Activated naive CD4-positive, alpha-beta T cell treated with anti-CD3 and anti-CD28 coated beads, Interleukin-2, amount 50 U/mL, for 16 hours (primary cell): ENCODE measurements at regions not wholly inside any gene's neighbourhood (a gene's known extent, or its start where the extent isn't known, plus 50 kb on each side); places are given as distances from the start of the nearest gene placed in this dataset.
"Not testable (repeated sequence)": the region's sequence is repeated elsewhere in the genome, so short reads cannot be mapped to it uniquely, and the experiment has no call there.

ENCODE experiments used
- DNase-seq: peaks from one replicate; pipeline ENCODE4 v3.0.0-alpha.2; 2020

DNA sequence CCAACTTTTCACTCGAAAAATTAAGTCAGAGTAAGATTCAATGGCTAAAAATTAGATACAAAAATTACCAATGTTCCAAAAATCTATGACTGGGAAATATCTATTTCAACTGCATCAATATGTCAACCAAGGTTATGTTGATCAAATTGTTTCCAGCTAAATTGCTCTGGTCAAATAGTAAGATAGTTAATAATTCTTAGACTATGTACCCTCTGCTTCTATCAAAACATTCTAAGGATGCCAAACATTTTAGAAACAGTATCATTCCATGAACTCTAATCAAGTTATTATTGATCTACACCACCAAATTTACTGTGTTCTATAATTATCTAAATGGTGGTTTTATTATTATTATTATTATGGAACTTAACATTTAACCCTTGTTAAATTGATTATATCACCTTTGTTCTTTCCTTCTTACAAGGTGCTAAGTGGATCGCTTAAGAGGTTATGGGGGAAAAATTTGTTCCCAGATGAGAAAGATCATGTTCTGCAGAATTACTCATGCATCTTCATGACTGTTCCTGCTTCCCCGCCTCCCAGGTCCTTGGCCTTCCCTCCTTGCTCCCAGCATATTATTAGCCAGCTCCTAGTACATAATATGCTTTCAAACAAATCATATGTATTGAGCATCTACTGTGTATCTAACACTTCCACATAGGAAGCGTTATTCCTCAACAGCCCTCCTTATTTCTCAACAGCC, 240.5 kb upstream of the KRR1 start:
- DNase-seq, result no peak

DNA sequence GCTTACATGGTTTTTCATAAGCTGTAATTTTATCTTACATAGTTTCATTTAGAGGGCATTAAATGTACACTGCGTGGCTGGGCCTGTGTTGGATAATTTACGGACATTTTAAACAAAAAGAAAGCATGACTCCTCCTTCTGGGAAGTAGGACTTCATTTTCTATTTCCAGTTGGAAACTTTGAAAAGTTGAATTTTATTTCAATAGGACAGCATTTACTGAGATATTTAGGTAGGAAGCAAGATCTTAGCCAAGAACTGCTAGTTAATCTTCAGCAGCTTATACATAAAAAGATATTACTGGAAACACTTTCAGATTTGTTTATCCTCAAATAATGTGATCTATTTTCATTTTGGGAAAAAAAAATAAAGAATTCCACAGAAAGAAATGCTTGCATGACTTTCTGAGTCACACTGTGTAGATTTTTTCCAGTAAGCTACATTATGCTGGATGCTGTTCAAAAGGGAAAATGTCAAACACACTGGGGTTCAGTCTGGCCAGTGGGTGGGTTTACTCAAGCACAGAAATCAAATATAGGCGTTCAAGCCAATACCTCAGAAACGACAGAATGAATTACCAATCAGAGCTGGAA, 239.4 kb upstream of the KRR1 start:
- no peak for DNase-seq

DNA sequence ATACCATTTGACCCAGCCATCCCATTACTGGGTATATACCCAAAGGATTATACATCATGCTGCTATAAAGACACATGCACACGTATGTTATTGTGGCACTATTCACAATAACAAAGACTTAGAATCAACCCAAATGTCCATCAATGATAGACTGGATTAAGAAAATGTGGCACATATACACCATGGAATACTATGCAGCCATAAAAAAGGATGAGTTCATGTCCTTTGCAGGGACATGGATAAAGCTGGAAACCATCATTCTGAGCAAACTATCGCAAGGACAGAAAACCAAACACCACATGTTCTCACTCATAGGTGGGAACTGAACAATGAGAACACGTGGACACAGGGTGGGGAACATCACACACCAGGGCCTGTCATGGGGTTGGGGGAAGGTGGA, 237.6 kb upstream of the KRR1 start:
- not testable (repeated sequence) for DNase-seq

DNA sequence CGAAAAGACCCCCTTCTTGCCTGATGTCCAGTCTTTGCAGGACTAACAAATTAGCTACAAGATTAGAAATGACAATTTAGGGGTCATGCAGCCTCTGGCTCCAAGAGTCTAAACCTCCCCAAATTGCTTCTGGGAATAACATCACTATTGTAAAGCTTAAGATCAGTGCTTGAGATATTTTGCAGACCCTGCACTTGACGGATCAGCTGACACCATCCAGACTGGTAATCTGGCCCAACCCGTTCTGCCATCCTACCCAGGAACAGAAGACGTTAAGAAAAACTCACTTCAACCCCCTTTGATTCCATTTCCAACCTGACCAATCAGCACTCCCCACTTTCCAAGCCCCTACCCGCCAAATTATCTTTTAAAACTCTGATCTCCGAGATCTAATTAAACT, 236.7 kb upstream of the KRR1 start:
- no peak for DNase-seq

DNA sequence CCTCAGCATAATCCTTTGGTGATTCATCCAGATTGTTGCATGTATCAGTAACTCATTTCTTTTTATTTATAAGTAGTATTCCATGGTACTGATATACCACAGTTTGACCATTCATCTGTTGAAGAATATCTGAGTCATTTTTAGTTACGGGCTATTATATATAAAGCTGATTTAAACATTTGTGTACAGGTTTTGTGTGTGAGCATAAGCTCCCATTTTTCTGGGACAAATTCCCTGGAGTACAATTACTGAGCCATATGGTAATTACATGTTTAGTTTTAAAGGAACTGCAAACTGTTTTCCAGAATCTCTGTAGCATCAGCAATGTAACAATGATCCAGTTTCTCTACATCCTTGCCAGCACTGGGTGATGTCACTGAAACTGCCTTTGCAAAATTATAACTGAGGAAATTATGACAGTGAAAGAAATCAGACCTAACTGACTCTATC, 236.2 kb upstream of the KRR1 start:
- DNase-seq, result no peak

DNA sequence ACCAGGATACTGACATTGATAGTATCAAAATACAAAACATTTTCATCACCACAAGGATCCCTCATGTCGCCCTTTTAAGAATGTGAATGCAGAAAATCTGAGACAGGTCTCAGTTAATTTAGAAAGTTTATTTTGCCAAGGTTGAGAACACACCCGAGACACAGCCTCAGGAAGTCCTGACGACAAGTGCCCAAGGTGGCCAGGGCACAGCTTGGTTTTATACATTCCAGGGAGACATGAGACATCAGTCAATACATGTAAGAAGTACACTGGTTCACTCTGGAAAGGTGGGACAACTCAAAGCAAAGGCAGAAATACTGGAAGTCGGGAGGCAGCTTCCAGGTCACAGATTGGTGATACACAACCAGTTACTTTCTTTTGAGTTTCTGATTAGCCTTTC, 235.2 kb upstream of the KRR1 start:
- DNase-seq, result no peak

DNA sequence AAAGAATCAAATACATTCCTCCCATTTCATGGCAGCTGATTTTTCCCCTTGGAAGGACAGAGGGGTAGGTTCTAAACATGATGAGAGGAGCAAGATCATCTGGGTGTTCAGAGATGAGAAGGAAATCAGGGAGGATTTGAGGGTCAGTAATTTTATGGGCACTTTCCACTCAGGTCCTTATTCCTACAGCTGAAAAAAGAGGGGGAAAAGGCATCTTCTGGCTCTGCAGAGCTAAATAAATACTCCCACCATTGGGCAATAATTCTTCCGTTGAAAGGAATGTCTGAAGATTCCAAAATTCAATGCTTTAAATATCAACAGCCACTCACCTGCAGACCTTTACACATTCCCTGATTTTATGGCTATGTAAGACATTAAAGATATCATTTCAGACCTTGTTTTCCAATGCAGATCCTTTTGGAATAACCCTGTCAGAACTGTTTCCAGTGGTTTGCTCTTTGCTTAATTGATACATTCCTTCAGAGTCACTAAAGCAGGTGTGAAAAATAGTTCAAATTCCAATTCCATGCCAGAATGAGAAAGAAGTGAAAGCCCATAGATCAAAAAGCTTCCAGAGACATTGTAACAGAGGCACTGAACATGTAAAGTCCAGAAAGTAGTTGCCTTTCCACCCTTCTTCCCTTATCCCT, 233.3 kb upstream of the KRR1 start:
- DNase-seq, result no peak

DNA sequence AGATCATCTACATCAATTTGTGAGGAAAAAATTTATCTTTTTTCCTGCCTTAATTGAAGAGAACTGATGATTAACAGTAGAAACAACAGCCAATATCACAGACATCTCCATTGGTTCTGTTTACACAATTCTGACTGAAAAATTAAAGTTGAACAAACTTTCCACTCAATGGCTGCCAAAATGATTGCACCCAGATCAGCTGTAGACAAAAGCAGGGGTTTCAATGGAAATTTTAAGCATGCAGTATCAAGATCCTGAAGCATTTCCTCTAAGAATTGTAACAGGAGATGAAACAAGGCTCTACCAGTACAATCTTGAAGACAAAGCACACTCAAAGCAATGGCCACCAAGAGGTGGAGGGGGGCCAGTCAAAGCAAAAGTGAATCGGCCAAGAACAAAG, 231.6 kb upstream of the KRR1 start:
- DNase-seq, result no peak

DNA sequence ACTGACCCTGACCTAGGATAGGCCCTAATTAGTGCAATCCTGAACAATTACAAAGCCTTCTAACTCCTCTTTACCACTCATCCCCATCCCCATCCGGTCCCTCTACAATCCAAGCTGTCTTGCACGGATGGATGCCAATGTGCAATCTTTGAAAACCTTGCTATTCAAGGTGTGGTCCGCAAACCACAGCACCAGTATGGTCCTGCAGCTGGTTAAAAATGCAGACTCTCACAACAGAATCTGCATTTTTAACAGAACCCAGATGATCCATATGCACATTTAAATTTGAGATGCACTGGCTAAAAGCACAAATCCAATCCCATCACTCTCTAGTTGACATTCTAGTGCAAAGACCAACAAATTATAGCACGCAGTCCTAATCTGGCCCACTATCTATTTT, 230.6 kb upstream of the KRR1 start:
- DNase-seq, result no peak

DNA sequence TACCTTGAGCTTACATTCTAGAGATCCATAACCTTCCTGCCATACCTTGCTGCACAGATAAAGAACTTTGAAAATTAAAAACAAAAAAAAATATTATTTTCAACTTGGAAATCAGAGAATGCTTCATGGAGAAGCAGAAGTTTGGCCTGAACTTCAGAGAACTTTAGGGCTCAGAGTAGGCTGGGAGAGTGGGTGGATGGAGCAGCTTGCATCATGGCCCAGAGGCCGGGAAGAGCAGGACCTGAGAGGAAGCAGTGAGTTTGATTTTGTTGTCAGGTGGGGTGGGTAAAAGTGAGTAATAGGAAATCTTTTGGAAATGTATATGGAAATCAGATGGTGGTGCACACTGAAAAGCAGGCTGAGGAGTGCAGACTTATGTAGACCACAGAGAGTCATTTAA, 228.5 kb upstream of the KRR1 start:
- DNase-seq, result no peak

DNA sequence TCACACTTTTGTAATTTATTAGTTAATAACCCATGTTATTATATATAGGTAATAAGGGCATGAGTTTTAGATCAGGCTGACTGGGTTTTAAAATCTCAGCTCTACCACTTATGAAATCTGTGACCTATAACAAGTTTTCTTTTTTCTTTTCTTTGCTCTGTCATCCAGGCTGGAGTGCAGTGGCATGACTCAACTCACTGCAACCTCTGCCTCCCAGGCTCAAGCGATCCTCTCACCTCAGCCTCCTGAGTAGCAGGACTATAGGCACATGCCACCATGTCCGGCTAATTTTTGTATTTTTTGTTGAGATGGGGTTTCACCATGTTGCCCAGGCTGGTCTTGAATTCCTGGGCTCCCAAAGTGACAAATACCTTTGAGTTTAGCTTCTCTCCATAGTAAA, 227.7 kb upstream of the KRR1 start:
- not testable (repeated sequence) for DNase-seq

DNA sequence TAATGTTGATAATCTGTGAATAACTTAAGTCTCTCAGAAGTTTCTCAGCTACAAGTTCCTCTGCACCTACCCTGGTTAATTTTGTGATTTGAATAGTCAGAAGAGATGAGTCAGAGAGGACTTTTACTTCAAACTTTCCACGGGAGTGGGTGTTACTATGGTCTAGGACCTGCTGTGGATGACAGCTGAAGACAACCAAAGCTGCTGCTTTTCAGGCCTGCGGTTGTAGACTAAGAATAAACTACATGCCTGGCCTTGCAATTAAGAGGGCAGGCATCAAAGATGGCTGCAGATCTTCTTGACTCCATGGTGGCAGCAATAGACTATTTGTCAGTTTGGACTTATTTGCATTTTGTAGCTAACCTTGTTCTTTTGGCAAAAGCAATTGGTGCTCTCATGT, 227.1 kb upstream of the KRR1 start:
- peak; percentile 38 for DNase-seq

DNA sequence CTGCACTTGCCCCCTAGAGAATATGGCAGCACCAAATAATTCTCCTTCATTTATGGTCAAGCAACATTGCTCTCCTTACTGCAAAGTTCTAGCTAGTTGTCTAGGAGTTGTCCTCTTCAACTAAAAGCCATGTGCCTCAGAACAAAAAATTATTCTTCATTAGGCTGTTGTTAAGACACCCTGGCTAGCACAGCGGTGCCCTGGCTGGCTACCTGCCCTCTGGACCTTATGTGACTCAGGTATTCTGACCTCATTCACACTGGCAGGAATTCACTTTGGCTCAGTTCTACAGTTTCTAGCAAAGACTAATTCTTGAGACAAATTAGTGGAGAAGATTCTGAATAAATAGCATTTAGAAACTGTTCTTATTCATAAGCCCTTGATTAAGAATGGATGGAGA, 224.4 kb upstream of the KRR1 start:
- no peak for DNase-seq

DNA sequence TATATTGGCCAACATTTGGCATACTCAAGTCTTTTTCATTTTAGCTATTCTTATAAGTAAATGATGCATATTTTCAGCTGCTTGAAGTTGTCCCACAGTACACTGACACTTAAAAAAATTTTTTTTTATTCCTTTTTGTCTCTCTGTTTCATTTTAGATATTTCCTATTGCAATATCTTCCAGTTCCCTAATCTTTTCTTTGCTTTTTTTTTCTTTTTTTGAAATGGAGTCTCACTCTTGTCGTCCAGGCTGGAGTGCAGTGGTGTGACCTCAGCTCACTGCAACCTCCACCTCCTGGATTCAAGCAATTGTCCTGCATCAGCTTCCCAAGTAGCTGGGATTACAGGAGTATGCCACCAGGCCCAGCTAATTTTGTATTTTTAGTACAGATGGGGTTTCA, 217.4 kb upstream of the KRR1 start:
- DNase-seq, result no peak

DNA sequence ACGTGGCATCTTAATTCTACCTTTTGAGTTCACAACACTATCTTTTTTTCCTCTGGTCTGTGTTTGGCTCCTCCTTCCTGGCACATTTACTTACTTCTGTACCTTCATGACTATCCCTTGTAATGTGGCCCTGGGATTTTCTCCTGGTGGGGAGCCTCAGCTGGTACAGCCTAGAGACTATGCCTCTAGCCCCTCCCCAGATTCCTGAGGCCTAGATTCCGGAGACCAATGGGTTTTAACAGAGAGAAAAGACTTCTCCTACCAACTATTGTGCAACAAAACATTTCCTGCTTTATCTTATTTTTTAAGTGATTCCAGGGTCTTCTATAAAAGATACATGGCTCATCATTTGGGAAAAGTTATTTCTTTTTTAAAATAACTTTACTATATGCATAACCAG, 216.2 kb upstream of the KRR1 start:
- no peak for DNase-seq

DNA sequence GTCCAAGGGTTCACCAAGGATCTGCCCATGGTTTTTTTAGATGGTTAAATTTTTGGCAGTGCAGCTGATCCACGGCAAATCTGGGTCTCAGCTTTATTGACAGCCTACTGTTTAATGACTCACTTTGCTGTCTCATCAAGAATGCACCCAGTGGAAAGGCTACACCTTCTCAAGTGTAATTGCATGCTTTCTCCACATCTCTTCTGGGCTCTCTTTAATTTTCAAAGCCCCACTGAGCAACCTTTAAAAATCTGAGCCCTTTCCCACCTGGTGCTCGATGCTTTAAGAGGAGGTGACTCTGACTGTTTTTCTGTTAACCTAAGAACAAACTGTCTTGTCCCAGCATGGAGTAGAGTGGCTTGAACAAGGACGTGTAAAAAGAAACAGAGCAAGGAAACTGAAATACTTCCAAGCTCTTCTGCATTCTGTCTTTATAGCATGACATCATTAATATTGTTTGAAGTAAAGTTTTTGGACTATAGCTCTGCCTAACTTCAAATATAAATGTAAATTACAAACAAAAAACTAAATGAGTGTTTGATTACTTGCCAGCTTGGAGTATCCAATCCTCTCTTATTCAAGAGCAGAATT, 214.2 kb upstream of the KRR1 start:
- no peak for DNase-seq

DNA sequence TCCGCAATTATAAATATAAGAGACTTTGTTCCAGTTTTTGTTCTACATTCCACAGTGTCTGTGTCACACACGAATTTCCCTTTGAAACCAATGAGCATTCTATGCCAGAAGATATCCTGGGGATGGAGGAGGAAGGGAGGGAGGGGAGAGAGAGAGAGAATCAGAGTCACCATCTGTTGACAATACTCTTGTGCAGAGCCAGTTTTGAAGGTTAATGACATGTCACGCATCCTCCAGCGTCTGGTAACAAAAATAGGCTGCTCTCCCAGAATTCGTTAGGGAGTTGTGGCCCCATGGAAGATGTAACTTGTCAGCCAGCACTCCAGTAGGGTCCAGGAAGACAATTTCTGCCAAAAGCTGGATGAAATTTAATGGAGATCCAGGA, 213.5 kb upstream of the KRR1 start:
- no peak for DNase-seq

DNA sequence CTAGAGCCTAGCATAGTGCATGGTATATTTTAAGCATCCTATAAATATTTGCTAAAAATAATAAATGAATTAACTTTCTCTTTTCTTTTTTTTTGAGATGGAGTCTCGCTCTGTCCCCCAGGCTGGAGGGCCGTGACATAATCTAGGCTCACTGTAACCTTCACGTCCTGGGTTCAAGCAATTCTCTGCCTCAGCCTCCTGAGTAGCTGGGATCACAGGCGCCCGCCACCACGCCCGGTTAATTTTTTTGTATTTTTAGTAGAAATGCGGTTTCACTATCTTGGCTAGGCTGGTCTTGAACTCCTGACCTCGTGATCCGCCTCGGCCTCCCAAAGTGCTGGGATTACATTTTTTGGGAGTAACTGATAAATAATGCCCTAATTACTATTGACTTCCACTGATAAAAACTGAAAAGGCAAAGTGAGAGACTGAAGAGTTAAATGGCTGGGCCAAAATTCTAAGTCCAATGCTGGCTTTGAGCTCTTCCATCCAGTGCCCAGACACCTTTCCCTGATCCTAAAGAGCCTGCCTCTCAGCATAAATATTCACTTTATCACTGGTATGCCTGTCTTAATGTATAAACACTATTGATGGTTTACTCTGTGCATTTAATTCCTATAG, 213.0 kb upstream of the KRR1 start:
- DNase-seq, result no peak

DNA sequence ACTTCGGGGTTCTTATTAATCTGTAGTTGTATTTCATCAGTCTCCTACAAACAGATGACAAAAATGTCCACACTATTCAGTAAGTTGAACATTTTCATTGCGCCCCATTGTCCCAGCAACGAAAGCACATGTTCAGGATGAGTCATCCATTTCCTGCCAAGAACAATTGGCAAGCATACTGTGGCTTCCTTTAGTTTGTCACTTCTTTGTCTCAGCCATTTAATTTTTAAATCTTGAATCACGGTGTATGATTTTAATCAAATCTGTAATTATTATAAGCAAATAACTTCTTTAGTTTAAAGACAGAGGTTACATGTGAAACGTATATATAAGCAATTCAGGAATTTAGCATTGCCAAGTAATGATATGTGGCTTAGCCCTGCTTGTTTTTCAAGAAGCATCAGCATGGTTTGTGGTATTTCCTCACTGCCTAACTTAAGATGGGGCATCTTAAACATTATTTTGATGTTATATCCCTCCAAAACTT, 211.3 kb upstream of the KRR1 start:
- peak; percentile 18 for DNase-seq

DNA sequence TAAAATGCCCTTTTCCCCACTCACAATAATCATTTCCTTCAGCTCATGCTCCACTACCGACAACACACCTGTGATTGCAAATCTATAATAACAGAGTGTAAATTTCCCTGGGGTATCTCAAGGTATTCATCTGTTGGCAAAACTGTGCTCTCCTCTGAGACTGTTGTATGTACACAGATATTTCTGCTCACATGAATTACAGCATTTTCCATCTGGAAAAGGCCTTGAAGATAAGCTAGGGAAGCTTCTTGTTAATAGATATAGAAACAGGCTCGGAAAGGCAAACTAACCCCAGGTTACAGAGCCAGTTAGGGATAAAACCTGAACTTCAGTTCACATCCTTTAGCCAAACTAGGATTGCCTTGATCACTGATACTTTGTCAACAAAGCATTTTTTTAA, 210.4 kb upstream of the KRR1 start:
- DNase-seq, result no peak

DNA sequence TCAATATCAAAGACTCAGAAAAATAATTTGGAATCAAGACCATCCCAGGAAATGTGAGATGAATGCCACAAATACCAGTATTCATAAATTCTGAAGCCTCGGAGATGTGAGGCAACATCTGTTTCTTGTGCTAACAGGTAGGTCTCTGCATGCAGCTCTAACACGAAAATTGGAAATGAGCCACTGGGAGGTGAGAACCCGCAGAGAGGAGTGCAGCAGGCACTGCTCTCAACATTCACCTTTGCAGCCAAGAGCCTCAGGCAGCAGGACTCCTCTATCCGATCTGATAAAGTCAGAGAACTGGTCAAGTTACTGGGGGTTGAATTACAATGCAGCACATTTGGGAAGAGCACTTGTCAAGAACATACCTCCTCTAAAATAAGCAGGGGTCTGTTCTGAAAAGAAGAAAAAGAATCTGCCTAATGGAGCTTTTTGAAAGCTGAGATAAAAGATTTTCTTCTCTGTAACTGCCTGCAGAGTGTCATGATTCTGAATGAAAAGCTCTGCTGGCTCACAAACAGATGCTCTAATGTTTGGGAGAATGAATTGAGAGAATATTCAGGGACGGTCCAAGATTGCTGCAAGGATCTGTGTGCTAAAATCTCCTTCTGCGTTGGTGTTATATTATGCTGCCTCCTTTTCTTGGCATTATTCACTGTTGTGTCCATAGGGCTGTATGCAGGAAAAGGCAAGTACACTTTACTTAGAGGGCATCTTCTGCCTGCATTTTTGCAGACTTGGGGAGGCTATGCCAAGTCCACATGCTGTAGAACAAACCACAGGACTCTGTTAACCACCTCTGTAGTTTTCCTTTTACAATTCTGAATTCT, 209.6 kb upstream of the KRR1 start:
- DNase-seq, result no peak

DNA sequence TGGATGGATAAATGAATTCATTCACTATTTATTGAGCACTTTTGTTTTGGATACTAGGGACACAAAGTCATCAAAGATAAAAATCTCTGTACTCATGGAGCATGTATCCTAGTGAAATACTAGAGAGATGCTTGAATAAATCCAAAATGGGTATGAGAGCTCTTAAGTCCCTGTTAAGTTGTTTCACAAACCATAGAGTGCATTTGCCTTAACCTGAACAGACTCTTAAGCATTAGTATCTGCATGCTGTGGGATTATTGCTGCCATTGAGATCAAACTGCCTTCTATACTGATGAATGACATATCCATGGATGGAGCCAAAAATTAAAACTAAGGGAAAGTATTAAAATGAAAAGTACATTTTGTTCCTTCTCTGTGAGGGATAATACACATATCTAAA, 206.5 kb upstream of the KRR1 start:
- no peak for DNase-seq
